Breast epithelium (tissue), 4 donors: ENCODE measurements at regions not wholly inside any gene's neighbourhood (a gene's known extent, or its start where the extent isn't known, plus 50 kb on each side); places are given as distances from the start of the nearest gene placed in this dataset.

Source experiments
- DNase-seq, 2 donors: peaks; one replicate each; pipeline ENCODE4 v3.0.0-alpha.2; 2019; ENCODE audit warnings: low spot score in 2 of 2
- H3K27ac ChIP-seq, 2 donors: fragments of 200-600 bp; sonication (generic) in 1 of 2; one replicate each; pipeline ENCODE4 v1.5.1; 2016 to 2019; ENCODE audit warnings: mild to moderate bottlenecking in 1 of 2
- H3K27me3 ChIP-seq, 2 donors: fragments of 200-600 bp; sonication (generic) in 1 of 2; one replicate each; pipeline versions ENCODE4 v1.5.1 to v1.6.0; 2017 to 2019; ENCODE audit warnings: control low read depth in 1 of 2, mild to moderate bottlenecking in 1 of 2
- H3K36me3 ChIP-seq: fragments of 200-600 bp; one replicate; pipeline ENCODE4 v1.5.1; 2019
- H3K4me1 ChIP-seq, 2 donors: fragments of 200-600 bp; sonication (generic); one replicate each; pipeline ENCODE4 v1.5.1; 2016 to 2019; ENCODE audit warnings: control low read depth in 1 of 2
- H3K4me3 ChIP-seq, 3 donors: fragments of 200-600 bp; sonication (generic); 1 replicate in 2 of 3; 2 replicates in 1 of 3; pipeline ENCODE4 v1.5.1; 2016 to 2019; ENCODE audit warnings: mild to moderate bottlenecking in 3 of 3, moderate library complexity in 2 of 3
- H3K9me3 ChIP-seq, 2 donors: fragments of 200-600 bp; sonication (generic) in 1 of 2; one replicate each; pipeline ENCODE4 v1.5.1; 2016 to 2019; ENCODE audit warnings: control low read depth in 1 of 2
- POLR2A ChIP-seq: fragments of 450-650 bp; IDR thresholded peaks from one replicate; pipeline ENCODE4 v1.6.1; 2016; ENCODE audit warnings: antibody characterized with exemption, mild to moderate bottlenecking, moderate library complexity
- POLR2AphosphoS5 ChIP-seq, 3 donors: sonication (generic); formaldehyde crosslinking; IDR thresholded peaks; one replicate each; pipeline ENCODE4 v1.6.1; 2017; ENCODE audit warnings: antibody characterized with exemption in 3 of 3
- intact Hi-C: fragments of 100-400 bp; cut with DNase I; formaldehyde crosslinking; loops from one replicate; pipeline ENCODE4 v1.15.1; 2023; ENCODE audit warnings: low total_unique reads
- TF ChIP-seq, protein P1 (sequence below), 3 donors: fragments of 450-650 bp; IDR thresholded peaks; one replicate each; pipeline ENCODE4 v1.5.1; 2016 to 2017; ENCODE audit warnings: antibody characterized with exemption in 3 of 3, mild to moderate bottlenecking in 3 of 3, moderate library complexity in 3 of 3

DNA sequence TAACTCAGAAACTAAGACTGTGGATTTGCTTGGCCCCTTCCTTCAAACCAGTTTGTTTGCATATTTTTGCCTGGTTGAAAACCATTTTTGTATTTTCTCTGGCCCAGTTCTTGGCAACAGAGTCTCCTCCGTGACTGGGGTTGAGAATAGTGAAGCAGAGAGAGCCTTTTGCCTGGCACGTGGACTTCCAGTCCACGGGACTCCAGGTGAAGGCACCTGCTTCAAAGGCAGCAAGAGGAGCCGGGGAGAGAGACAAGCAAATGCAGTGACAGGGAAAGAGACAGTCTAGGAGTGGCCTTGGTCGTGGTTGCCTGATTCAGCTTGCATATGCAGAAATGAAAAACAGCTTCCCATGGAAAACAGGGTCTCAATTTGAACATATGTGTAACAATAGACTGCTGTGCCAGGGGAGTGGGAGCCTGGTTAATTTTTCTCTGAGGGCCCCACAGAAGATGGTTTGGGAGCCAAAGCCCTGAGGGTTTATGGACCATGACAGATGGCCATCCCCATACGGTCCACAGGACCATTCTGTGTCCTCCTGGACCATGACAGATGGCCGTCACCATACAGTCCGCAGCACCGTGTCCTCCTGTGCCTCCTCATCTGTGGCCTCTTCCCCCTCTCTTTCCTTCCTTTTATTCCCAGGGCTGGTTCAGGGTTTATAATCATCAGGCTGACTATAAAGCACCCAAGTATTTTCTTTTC, 272.2 kb upstream of the RASGEF1B start:
- no peaks in the 10 kb centered on the region for H3K9me3 ChIP-seq
- intact Hi-C loops = no loop called here
- H3K27ac ChIP-seq = no peak overlapping the region
- no peak overlapping the region for H3K4me3 ChIP-seq
- no peak for DNase-seq
- TF ChIP-seq POLR2A (no peak), POLR2AphosphoS5 (IDR thresholded peaks at IDR 0.05) (no peak)
- TF ChIP-seq, protein P1, sequence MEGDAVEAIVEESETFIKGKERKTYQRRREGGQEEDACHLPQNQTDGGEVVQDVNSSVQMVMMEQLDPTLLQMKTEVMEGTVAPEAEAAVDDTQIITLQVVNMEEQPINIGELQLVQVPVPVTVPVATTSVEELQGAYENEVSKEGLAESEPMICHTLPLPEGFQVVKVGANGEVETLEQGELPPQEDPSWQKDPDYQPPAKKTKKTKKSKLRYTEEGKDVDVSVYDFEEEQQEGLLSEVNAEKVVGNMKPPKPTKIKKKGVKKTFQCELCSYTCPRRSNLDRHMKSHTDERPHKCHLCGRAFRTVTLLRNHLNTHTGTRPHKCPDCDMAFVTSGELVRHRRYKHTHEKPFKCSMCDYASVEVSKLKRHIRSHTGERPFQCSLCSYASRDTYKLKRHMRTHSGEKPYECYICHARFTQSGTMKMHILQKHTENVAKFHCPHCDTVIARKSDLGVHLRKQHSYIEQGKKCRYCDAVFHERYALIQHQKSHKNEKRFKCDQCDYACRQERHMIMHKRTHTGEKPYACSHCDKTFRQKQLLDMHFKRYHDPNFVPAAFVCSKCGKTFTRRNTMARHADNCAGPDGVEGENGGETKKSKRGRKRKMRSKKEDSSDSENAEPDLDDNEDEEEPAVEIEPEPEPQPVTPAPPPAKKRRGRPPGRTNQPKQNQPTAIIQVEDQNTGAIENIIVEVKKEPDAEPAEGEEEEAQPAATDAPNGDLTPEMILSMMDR (IDR thresholded peaks at IDR 0.05) = no peak
- H3K36me3 ChIP-seq = no peaks in the 10 kb centered on the region
- no peaks in the 10 kb centered on the region for H3K27me3 ChIP-seq
- H3K4me1 ChIP-seq = no peaks in the 10 kb centered on the region

DNA sequence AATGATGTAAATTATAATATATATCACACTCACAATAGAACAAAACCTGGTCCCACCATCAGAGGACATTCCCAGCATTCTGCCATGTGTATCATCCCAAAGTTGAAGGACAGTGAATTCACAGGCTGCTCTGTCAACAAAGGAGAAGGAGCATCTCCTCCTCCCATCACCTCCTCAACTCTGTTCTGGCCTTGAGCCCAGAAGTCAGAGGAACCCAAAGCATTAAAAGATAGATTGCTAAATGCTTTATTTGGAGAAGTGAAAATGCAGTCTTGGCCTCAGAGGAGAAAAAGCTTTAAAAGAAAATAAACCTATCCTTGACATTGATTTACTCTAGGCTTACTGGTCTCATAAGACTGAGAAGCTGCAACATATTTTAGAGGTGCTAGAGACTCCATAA, 268.8 kb upstream of the RASGEF1B start:
- intact Hi-C loops = no loop called here
- no peak overlapping the region for H3K27ac ChIP-seq
- H3K36me3 ChIP-seq = no peaks in the 10 kb centered on the region
- H3K9me3 ChIP-seq = no peaks in the 10 kb centered on the region
- H3K27me3 ChIP-seq = no peaks in the 10 kb centered on the region
- H3K4me1 ChIP-seq = no peaks in the 10 kb centered on the region
- no peak overlapping the region for H3K4me3 ChIP-seq
- TF ChIP-seq POLR2AphosphoS5 (IDR thresholded peaks at IDR 0.05) (no peak), POLR2A (no peak)
- TF ChIP-seq, protein P1 (IDR thresholded peaks at IDR 0.05) = no peak
- no peak for DNase-seq

DNA sequence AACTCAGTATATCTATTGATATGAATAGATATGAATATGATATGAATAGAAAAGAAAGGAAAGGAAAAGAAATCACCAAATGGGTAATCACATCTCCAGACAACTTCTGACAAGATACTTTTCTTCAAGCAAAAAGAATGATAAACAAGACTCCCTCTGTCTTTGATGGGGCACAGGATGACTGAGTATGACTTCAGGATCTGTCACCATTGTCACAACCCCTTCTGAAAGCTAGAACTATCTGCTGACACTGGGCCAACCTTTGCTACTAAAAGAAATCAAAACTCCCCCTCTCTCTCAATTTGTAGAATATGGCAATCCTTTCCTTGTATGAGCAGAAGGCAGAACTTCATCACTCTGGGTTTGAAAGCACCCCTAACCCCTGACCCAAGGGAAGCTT, 267.2 kb upstream of the RASGEF1B start:
- H3K36me3 ChIP-seq = no peaks in the 10 kb centered on the region
- no peak overlapping the region for H3K27ac ChIP-seq
- no peaks in the 10 kb centered on the region for H3K9me3 ChIP-seq
- no peak for DNase-seq
- intact Hi-C loops = no loop called here
- H3K27me3 ChIP-seq = no peaks in the 10 kb centered on the region
- H3K4me3 ChIP-seq = no peak overlapping the region
- TF ChIP-seq POLR2A (no peak), POLR2AphosphoS5 (IDR thresholded peaks at IDR 0.05) (no peak)
- TF ChIP-seq, protein P1 (IDR thresholded peaks at IDR 0.05) = no peak
- no peaks in the 10 kb centered on the region for H3K4me1 ChIP-seq

DNA sequence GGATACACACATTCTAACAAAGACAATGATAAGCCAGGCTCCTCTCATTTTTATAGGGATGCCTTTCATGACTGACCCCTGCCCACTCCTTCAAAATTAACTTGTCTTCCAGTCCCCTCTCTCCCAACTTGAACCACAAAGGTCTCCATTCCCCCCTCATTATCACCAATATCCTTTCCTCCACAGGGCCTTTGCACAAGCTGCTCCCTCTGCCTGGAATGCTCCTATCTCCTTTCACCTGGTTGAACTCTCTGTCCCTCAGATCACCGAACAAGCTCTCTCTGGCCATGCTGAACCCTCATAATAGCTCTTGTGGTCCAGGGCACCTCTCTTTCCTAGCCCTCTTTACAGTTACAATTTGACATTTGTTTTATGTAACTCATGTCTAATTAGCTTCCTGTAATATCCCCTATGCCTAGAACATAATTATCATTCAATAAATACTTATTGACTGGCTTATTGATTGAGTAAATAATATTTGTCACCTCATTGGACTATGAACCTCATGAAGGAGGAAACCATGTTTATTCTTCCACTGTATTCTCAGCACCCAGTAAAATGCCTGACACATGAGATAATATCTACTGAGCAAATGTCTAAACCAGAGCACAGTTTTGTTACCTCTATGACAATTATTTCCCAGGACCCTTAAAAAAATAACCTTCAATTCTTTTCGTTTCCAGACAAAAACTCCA, 266.3 kb upstream of the RASGEF1B start:
- no peak for TF ChIP-seq POLR2A
- TF ChIP-seq, protein P1 (IDR thresholded peaks at IDR 0.05) = no peak
- no peak for TF ChIP-seq POLR2AphosphoS5 (IDR thresholded peaks at IDR 0.05)
- H3K27me3 ChIP-seq = no peaks in the 10 kb centered on the region
- no peaks in the 10 kb centered on the region for H3K9me3 ChIP-seq
- no peak overlapping the region for H3K27ac ChIP-seq
- DNase-seq = no peak
- intact Hi-C loops = no loop called here
- H3K4me3 ChIP-seq = no peak overlapping the region
- no peaks in the 10 kb centered on the region for H3K4me1 ChIP-seq
- no peaks in the 10 kb centered on the region for H3K36me3 ChIP-seq

DNA sequence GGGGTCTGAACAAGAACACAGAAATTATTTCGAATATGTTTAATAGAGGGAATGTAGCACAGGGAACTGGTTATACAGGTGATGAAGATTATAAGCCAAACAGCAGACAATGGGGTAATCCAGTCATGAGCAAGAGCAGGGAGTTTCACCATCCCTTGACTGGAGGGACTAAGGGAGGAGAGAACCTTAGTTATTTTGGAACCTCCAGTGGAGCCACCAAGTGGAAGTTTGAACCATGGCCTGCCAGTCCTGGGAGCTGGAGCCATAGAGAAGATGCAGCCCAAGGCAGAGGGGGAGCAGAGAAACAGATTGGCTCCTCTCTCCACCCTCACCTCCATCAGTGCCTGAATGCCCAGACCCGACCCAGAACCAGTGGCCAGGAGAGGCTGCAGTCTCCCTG, 264.6 kb upstream of the RASGEF1B start:
- TF ChIP-seq, protein P1 (IDR thresholded peaks at IDR 0.05) = no peak
- TF ChIP-seq POLR2AphosphoS5 (IDR thresholded peaks at IDR 0.05) = no peak
- TF ChIP-seq POLR2A = no peak
- no peak for DNase-seq

More for the DNA sequence above, 264.6 kb upstream of the RASGEF1B start:
- H3K27me3 ChIP-seq = no peaks in the 10 kb centered on the region
- H3K36me3 ChIP-seq = no peaks in the 10 kb centered on the region
- H3K4me1 ChIP-seq = no peaks in the 10 kb centered on the region
- H3K27ac ChIP-seq = no peak overlapping the region
- no peaks in the 10 kb centered on the region for H3K9me3 ChIP-seq
- intact Hi-C loops = no loop called here
- H3K4me3 ChIP-seq = no peak overlapping the region
